ENCODE measurements at regions not wholly inside any gene's neighbourhood (a gene's known extent, or its start where the extent isn't known, plus 50 kb on each side); places are given as distances from the start of the nearest gene placed in this dataset.

- no peak for TF ChIP-seq CTCF (IDR thresholded peaks at IDR 0.05; ENCODE audit: unreplicated experiment)
- Mint-ChIP-seq H3K27ac (ENCODE audit: unreplicated experiment) (no peak overlapping the region), H3K4me3 (ENCODE audit: unreplicated experiment) (no peak overlapping the region), H3K27me3 (ENCODE audit: unreplicated experiment) (peaks cover 1% of the 10 kb centered on the region), H3K9me3 (ENCODE audit: unreplicated experiment) (peaks cover 20% of the 10 kb centered on the region), H3K4me1 (ENCODE audit: unreplicated experiment) (no peaks in the 10 kb centered on the region), H3K36me3 (ENCODE audit: low read depth, unreplicated experiment) (no peaks in the 10 kb centered on the region)
- DNase-seq (ENCODE audit: low spot score) = no peak
Observed at GRCh38 chr18:72013427-72013850, 530.7 kb downstream of the CBLN2 start.

- Mint-ChIP-seq H3K27ac (ENCODE audit: unreplicated experiment) (no peak overlapping the region), H3K4me3 (ENCODE audit: unreplicated experiment) (no peak overlapping the region), H3K27me3 (ENCODE audit: unreplicated experiment) (peaks cover 3% of the 10 kb centered on the region), H3K9me3 (ENCODE audit: unreplicated experiment) (peaks cover 8% of the 10 kb centered on the region), H3K36me3 (ENCODE audit: low read depth, unreplicated experiment) (no peaks in the 10 kb centered on the region), H3K4me1 (ENCODE audit: unreplicated experiment) (no peaks in the 10 kb centered on the region)
- DNase-seq (ENCODE audit: low spot score) = no peak
- no peak for TF ChIP-seq CTCF (IDR thresholded peaks at IDR 0.05; ENCODE audit: unreplicated experiment)
Observed at GRCh38 chr18:71998547-71999097, 545.5 kb downstream of the CBLN2 start.

GRCh38 chr18:71995904-71996465, 548.2 kb downstream of the CBLN2 start:
- Mint-ChIP-seq H3K4me1 (ENCODE audit: unreplicated experiment) (no peaks in the 10 kb centered on the region), H3K36me3 (ENCODE audit: low read depth, unreplicated experiment) (no peaks in the 10 kb centered on the region), H3K27me3 (ENCODE audit: unreplicated experiment) (peaks cover 3% of the 10 kb centered on the region), H3K4me3 (ENCODE audit: unreplicated experiment) (no peak overlapping the region), H3K9me3 (ENCODE audit: unreplicated experiment) (peaks cover 8% of the 10 kb centered on the region), H3K27ac (ENCODE audit: unreplicated experiment) (no peak overlapping the region)
- TF ChIP-seq CTCF (IDR thresholded peaks at IDR 0.05; ENCODE audit: unreplicated experiment) = no peak
- no peak for DNase-seq (ENCODE audit: low spot score)

GRCh38 chr18:71994273-71994672, 549.9 kb downstream of the CBLN2 start:
- no peak overlapping the region for H3K4me3 Mint-ChIP-seq (ENCODE audit: unreplicated experiment)
- no peaks in the 10 kb centered on the region for H3K4me1 Mint-ChIP-seq (ENCODE audit: unreplicated experiment)
- H3K36me3 Mint-ChIP-seq (ENCODE audit: low read depth, unreplicated experiment) = no peaks in the 10 kb centered on the region
- peaks cover 6% of the 10 kb centered on the region for H3K9me3 Mint-ChIP-seq (ENCODE audit: unreplicated experiment)
- no peak overlapping the region for H3K27ac Mint-ChIP-seq (ENCODE audit: unreplicated experiment)
- H3K27me3 Mint-ChIP-seq (ENCODE audit: unreplicated experiment) = peaks cover 2% of the 10 kb centered on the region
- DNase-seq (ENCODE audit: low spot score) = no peak
- no peak for TF ChIP-seq CTCF (IDR thresholded peaks at IDR 0.05; ENCODE audit: unreplicated experiment)

GRCh38 chr18:71989616-71990015, 554.5 kb downstream of the CBLN2 start:
- Mint-ChIP-seq H3K27me3 (ENCODE audit: unreplicated experiment) (peaks cover 2% of the 10 kb centered on the region), H3K36me3 (ENCODE audit: low read depth, unreplicated experiment) (no peaks in the 10 kb centered on the region), H3K27ac (ENCODE audit: unreplicated experiment) (no peak overlapping the region), H3K9me3 (ENCODE audit: unreplicated experiment) (peaks cover 6% of the 10 kb centered on the region), H3K4me3 (ENCODE audit: unreplicated experiment) (no peak overlapping the region), H3K4me1 (ENCODE audit: unreplicated experiment) (no peaks in the 10 kb centered on the region)
- no peak for TF ChIP-seq CTCF (IDR thresholded peaks at IDR 0.05; ENCODE audit: unreplicated experiment)
- no peak for DNase-seq (ENCODE audit: low spot score)

Measured in endothelial cell (in vitro differentiated cells).